Osteocyte (in vitro differentiated cells): ENCODE measurements at regions not wholly inside any gene's neighbourhood (a gene's known extent, or its start where the extent isn't known, plus 50 kb on each side); places are given as distances from the start of the nearest gene placed in this dataset.

Source experiments
- DNase-seq: peaks from one replicate; pipeline ENCODE4 v3.0.0; 2021; ENCODE audit warnings: mixed read lengths; ENCODE audit not compliant: unreplicated experiment; ENCODE audit errors: extremely low spot score
- H3K27ac Mint-ChIP-seq: one replicate; pipeline ENCODE4 v1.8.0; 2021; ENCODE audit warnings: mild to moderate bottlenecking, mixed read lengths; ENCODE audit not compliant: unreplicated experiment
- H3K27me3 Mint-ChIP-seq: one replicate; pipeline ENCODE4 v1.8.0; 2021; ENCODE audit warnings: mixed read lengths; ENCODE audit not compliant: unreplicated experiment
- H3K36me3 Mint-ChIP-seq: one replicate; pipeline ENCODE4 v1.8.0; 2021; ENCODE audit warnings: mixed read lengths; ENCODE audit not compliant: unreplicated experiment
- H3K4me1 Mint-ChIP-seq: one replicate; pipeline ENCODE4 v1.8.0; 2021; ENCODE audit warnings: mixed read lengths; ENCODE audit not compliant: unreplicated experiment
- H3K4me3 Mint-ChIP-seq: one replicate; pipeline ENCODE4 v1.8.0; 2021; ENCODE audit warnings: mild to moderate bottlenecking, moderate library complexity, mixed read lengths; ENCODE audit not compliant: unreplicated experiment
- H3K9me3 Mint-ChIP-seq: one replicate; pipeline ENCODE4 v1.8.0; 2021; ENCODE audit warnings: mixed read lengths; ENCODE audit not compliant: unreplicated experiment
- TF ChIP-seq, protein P1 (sequence below): fragments of 200-600 bp; sonication (generic); IDR thresholded peaks from 2 replicates; pipeline ENCODE4 v1.5.0; 2021; ENCODE audit warnings: antibody characterized with exemption, mild to moderate bottlenecking, moderate library complexity

- no peak overlapping the region for H3K27ac Mint-ChIP-seq
These were observed 89.8 kb upstream of the GNAO1 start for GRCh38 chr16:56101480-56101879.

GRCh38 chr16:56097306-56097705 lies 94.0 kb upstream of the GNAO1 start:
- H3K27ac Mint-ChIP-seq: no peak overlapping the region
- TF ChIP-seq, protein P1, sequence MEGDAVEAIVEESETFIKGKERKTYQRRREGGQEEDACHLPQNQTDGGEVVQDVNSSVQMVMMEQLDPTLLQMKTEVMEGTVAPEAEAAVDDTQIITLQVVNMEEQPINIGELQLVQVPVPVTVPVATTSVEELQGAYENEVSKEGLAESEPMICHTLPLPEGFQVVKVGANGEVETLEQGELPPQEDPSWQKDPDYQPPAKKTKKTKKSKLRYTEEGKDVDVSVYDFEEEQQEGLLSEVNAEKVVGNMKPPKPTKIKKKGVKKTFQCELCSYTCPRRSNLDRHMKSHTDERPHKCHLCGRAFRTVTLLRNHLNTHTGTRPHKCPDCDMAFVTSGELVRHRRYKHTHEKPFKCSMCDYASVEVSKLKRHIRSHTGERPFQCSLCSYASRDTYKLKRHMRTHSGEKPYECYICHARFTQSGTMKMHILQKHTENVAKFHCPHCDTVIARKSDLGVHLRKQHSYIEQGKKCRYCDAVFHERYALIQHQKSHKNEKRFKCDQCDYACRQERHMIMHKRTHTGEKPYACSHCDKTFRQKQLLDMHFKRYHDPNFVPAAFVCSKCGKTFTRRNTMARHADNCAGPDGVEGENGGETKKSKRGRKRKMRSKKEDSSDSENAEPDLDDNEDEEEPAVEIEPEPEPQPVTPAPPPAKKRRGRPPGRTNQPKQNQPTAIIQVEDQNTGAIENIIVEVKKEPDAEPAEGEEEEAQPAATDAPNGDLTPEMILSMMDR: no peak
- H3K4me3 Mint-ChIP-seq: no peak overlapping the region
- peaks cover 7% of the 10 kb centered on the region for H3K27me3 Mint-ChIP-seq
- H3K9me3 Mint-ChIP-seq: no peaks in the 10 kb centered on the region
- no peaks in the 10 kb centered on the region for H3K4me1 Mint-ChIP-seq
- no peak for DNase-seq
- no peaks in the 10 kb centered on the region for H3K36me3 Mint-ChIP-seq

More at GRCh38 chr16:56101480-56101879, 89.8 kb upstream of the GNAO1 start:
- no peaks in the 10 kb centered on the region for H3K4me1 Mint-ChIP-seq
- no peak for DNase-seq
- H3K27me3 Mint-ChIP-seq: peaks cover 7% of the 10 kb centered on the region
- H3K4me3 Mint-ChIP-seq: no peak overlapping the region
- TF ChIP-seq, protein P1: no peak
- no peaks in the 10 kb centered on the region for H3K36me3 Mint-ChIP-seq
- no peaks in the 10 kb centered on the region for H3K9me3 Mint-ChIP-seq

DNA sequence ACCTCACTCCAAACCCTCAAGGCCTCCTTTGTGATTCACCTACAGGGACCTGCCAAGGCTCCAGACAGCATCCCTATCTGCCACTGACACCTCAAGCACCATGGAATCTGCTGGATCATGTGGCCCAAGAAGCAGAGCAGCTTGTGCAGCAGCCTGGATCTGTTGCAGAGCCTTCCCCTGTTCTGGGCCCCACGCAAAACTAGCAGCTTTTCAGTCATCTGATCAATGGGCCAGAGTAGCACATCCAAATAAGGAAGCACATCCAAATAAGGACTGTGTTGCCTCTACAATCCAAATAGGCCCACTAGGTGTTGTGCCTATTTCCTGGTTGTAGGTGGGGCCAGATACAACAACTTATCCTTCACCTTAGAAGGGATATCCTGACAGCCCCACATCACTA lies 97.1 kb upstream of the GNAO1 start:
- TF ChIP-seq, protein P1: no peak
- Mint-ChIP-seq H3K4me1 (no peaks in the 10 kb centered on the region), H3K27me3 (peaks cover 7% of the 10 kb centered on the region), H3K9me3 (no peaks in the 10 kb centered on the region), H3K27ac (no peak overlapping the region), H3K4me3 (no peak overlapping the region), H3K36me3 (no peaks in the 10 kb centered on the region)
- DNase-seq: peak; percentile 60

DNA sequence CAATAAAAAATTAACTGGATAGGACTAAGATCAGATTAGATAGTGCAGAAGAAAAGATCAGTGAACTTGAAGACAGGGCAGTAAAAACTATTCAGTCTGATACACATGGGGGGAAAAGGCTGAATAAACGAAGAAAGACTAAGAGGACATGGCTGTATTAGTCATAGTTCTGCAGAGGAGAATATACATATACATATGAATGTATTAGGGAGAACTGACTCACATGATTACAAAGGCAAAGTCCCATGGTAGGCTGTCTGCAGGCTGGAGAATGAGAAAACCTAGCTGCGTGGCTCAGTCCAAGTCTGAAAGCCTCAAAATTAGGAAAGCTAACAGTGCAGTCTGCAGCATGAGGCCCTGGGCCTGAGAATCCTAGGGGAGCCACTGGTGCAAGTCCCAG lies 98.2 kb upstream of the GNAO1 start:
- Mint-ChIP-seq H3K27ac (no peak overlapping the region), H3K4me3 (no peak overlapping the region), H3K4me1 (no peaks in the 10 kb centered on the region), H3K27me3 (no peaks in the 10 kb centered on the region), H3K9me3 (no peaks in the 10 kb centered on the region), H3K36me3 (no peaks in the 10 kb centered on the region)
- peak; percentile 40 for DNase-seq
- TF ChIP-seq, protein P1: no peak

- H3K9me3 Mint-ChIP-seq: no peaks in the 10 kb centered on the region
- H3K27me3 Mint-ChIP-seq: no peaks in the 10 kb centered on the region
- no peak for DNase-seq
- H3K4me1 Mint-ChIP-seq: no peaks in the 10 kb centered on the region
- H3K4me3 Mint-ChIP-seq: no peak overlapping the region
- no peaks in the 10 kb centered on the region for H3K36me3 Mint-ChIP-seq
- TF ChIP-seq, protein P1: no peak
- H3K27ac Mint-ChIP-seq: no peak overlapping the region
These were observed 101.2 kb upstream of the GNAO1 start for GRCh38 chr16:56090076-56090475.
